GM12875 (cell line): ENCODE measurements at regions not wholly inside any gene's neighbourhood (a gene's known extent, or its start where the extent isn't known, plus 50 kb on each side); places are given as distances from the start of the nearest gene placed in this dataset.
"Not testable (repeated sequence)": the region's sequence is repeated elsewhere in the genome, so short reads cannot be mapped to it uniquely, and the experiment has no call there.

Experiments
- H3K4me3 ChIP-seq: one replicate; pipeline ENCODE4 v1.5.1; 2011; ENCODE audit warnings: low read depth, low read length, control low read depth
- TF ChIP-seq, protein P1 (sequence below): IDR thresholded peaks from 2 replicates; pipeline ENCODE4 v1.5.1; 2011; ENCODE audit warnings: low read depth, mild to moderate bottlenecking, control low read depth, inconsistent platforms, low read length, moderate library complexity, borderline replicate concordance; ENCODE audit not compliant: insufficient read depth

DNA sequence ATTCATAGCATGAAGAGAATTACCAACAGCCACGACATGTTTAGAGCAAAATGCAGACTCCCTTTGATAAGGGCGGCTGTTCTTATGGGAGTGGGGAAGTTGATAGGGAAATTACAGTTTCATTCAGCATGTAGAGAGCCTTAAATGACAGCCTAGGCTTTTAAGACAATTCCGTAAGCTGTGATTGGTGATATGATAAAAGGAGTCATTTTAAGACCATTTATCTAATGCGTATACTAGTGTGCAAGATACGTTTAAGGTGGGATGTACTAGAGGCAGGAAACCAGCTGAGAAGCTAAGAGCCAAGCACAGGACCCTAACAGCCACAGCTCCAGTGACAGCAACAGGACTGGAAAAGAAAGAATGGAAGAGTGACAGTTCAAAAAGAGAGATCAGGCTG lies 102.2 kb upstream of the ZFP42 start:
- no peak overlapping the region for H3K4me3 ChIP-seq
- TF ChIP-seq, protein P1, sequence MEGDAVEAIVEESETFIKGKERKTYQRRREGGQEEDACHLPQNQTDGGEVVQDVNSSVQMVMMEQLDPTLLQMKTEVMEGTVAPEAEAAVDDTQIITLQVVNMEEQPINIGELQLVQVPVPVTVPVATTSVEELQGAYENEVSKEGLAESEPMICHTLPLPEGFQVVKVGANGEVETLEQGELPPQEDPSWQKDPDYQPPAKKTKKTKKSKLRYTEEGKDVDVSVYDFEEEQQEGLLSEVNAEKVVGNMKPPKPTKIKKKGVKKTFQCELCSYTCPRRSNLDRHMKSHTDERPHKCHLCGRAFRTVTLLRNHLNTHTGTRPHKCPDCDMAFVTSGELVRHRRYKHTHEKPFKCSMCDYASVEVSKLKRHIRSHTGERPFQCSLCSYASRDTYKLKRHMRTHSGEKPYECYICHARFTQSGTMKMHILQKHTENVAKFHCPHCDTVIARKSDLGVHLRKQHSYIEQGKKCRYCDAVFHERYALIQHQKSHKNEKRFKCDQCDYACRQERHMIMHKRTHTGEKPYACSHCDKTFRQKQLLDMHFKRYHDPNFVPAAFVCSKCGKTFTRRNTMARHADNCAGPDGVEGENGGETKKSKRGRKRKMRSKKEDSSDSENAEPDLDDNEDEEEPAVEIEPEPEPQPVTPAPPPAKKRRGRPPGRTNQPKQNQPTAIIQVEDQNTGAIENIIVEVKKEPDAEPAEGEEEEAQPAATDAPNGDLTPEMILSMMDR = no peak

DNA sequence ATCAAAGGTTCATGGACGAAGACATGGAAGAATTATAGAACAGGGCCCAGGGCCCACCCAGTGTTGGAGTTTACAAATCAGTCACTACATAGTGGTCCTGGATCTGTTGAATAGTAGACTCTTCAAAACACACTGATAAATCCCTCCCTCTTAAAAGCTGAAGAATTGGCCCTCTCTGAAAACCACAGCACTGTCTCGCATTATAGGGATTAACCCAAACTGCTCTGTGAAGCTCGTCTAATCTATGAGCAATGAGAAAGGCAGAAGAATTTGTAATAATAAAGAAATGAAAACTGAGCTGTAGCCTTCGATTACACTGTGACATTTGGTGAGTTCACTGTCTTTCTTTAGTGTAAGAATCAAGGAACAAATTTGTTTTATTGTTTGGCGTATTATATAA lies 92.5 kb upstream of the ZFP42 start:
- H3K4me3 ChIP-seq = no peak overlapping the region
- TF ChIP-seq, protein P1 = no peak

DNA sequence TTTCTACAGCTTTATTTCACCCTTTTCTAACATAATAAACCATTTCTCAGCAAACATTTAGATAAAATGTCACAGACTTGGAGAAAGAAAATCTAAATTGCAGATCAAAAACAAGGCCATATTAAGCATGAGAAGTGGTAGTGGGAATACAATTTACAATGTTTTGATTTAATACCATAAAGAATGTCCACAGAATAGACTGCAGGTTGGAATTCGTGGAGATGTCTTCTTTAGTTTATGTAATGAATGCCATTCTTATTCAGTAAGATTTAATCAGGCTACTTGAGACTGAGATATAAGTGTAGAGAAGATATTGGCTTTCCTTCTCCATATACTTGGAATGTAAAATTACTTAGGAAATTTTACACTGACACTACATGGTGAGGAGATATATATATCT lies 91.9 kb upstream of the ZFP42 start:
- H3K4me3 ChIP-seq = no peak overlapping the region
- TF ChIP-seq, protein P1 = no peak

DNA sequence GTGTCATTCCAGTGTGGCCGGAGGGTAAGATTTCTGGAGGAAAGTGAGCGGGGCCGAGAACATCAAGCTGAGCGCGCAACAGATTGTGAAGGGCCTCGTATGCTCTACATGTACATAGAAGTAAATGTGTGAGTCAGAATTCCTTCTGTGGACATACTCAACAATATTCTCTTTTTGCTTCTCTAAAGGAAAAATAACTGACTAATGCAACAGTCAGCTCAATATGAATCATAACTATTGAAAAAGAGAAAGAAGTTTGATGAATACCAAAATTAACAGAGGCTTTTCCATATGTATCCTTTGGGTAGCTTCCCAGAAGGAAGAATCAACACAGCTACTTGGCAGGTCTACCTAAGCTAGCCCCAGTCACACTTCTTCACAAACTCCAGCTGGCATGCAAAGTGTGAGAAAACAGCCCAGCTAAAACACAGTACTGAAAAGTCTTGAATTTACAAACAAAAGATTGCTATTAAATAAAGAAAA lies 87.5 kb upstream of the ZFP42 start:
- H3K4me3 ChIP-seq = no peak overlapping the region
- TF ChIP-seq, protein P1 = no peak

DNA sequence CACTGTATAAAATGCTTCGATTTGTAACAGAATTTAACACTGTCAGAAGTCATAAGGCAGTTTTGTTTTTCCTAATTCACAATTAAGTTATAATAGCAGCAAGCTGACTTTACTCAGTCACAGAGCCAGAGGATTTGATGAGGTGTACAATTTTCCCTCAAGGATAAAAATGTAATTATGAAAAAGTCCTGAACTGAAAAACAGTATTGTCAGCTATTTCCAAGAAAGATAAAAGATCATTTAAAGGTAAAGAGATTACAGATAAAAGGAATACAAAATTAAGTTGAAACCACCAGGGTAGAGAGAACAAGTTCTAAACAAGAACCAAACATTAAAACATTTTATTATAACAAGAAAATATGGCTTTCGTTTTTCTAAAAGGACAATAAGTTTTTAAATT lies 86.8 kb upstream of the ZFP42 start:
- TF ChIP-seq, protein P1 = no peak
- no peak overlapping the region for H3K4me3 ChIP-seq

DNA sequence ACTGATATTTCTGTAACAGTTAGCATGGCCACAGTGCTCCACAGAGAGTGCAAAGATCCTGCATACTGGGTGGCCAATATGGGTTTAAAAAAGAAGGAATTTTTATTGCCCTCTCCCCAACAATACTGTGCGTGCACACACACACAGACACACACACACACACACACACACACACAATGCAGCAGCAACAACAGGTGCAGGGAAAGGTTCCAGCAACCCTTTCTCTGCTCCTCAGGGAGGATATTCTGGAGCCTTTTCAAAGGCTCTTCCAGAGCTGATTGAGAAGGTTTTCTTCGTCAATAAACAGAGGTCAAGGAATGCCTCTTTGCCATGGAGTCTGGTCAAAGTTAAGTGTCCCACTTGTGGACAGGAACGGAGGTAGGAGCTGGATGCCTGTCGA lies 84.8 kb upstream of the ZFP42 start:
- TF ChIP-seq, protein P1 = no peak
- no peak overlapping the region for H3K4me3 ChIP-seq

DNA sequence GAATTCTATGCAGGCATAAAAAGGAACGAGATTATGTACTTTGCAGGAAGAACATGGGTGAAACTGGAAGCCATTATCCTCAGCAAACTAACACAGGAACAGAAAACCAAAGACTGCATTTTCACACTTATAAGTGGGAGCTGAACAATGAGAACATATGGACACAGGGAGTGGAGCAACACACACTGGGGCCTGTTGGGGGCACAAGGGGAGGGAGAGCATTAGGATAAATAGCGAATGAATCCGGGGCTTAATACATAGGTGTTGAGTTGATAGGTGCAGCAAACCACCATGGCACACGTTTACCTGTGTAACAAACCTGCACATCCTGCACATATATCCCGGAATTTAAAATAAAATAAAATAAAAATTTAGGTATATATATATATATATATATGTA lies 80.2 kb upstream of the ZFP42 start:
- not testable (repeated sequence) for H3K4me3 ChIP-seq

DNA sequence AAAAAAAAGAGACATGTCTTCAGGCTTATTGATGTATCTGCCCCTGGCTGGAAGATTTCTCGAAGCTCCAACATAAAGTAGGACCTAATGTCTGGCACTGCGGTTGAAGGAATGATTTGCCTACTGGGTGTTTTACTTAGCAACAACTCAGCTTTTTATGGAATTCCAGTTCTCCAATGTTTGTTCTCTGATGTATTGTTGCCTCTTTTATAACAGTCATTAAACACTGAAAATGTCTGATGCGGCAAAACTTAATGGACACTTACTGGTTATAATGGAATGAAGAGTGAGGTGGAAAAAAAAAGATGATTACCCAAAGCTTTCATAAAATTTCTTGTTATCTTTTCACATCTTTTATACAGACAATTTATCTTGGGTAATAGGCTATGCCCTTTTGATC lies 75.6 kb upstream of the ZFP42 start:
- TF ChIP-seq, protein P1 = no peak

More for the DNA sequence above, 75.6 kb upstream of the ZFP42 start:
- no peak overlapping the region for H3K4me3 ChIP-seq
